ENCODE measurements at regions not wholly inside any gene's neighbourhood (a gene's known extent, or its start where the extent isn't known, plus 50 kb on each side); places are given as distances from the start of the nearest gene placed in this dataset.
A peak's percentile ranks its signal among the peaks of the same experiment; 100 is the strongest.

- DNase-seq: no peak
These were observed 500.7 kb upstream of the NFIA start for GRCh38 chr1:60581455-60582220.

GRCh38 chr1:60577029-60577428 is 503.5 kb upstream of the C1orf87 start:
- no peak for DNase-seq

- DNase-seq: no peak
These were observed 501.9 kb upstream of the C1orf87 start for GRCh38 chr1:60575326-60575977.

- no peak for DNase-seq
These were observed 500.3 kb upstream of the C1orf87 start for GRCh38 chr1:60573726-60574409.

- DNase-seq: no peak
These were observed 499.6 kb upstream of the C1orf87 start for GRCh38 chr1:60573121-60573520.

- no peak for DNase-seq
These were observed 498.8 kb upstream of the C1orf87 start for GRCh38 chr1:60572378-60572777.

GRCh38 chr1:60571811-60572210 is 498.2 kb upstream of the C1orf87 start:
- DNase-seq: no peak

GRCh38 chr1:60569189-60569588 is 495.6 kb upstream of the C1orf87 start:
- DNase-seq: no peak

GRCh38 chr1:60567256-60567655 is 493.7 kb upstream of the C1orf87 start:
- DNase-seq: no peak

GRCh38 chr1:60564916-60565750 is 491.6 kb upstream of the C1orf87 start:
- DNase-seq: peak; percentile 94

GRCh38 chr1:60563777-60564535 is 490.4 kb upstream of the C1orf87 start:
- DNase-seq: peak; percentile 60

GRCh38 chr1:60562740-60563139 is 489.2 kb upstream of the C1orf87 start:
- DNase-seq: no peak

GRCh38 chr1:60560701-60561100 is 487.1 kb upstream of the C1orf87 start:
- no peak for DNase-seq

- DNase-seq: no peak
These were observed 484.7 kb upstream of the C1orf87 start for GRCh38 chr1:60558236-60558635.

- no peak for DNase-seq
These were observed 480.2 kb upstream of the C1orf87 start for GRCh38 chr1:60553730-60554129.

GRCh38 chr1:60547821-60548220 is 474.3 kb upstream of the C1orf87 start:
- DNase-seq: no peak

GRCh38 chr1:60541831-60542532 is 468.4 kb upstream of the C1orf87 start:
- DNase-seq: no peak

GRCh38 chr1:60540141-60540540 is 466.6 kb upstream of the C1orf87 start:
- no peak for DNase-seq

GRCh38 chr1:60535713-60536112 is 462.1 kb upstream of the C1orf87 start:
- DNase-seq: no peak

GRCh38 chr1:60527567-60527966 is 454.0 kb upstream of the C1orf87 start:
- DNase-seq: no peak

GRCh38 chr1:60516996-60517395 is 443.4 kb upstream of the C1orf87 start:
- peak; percentile 26 for DNase-seq
